HG02678 (cell line): ENCODE measurements at regions not wholly inside any gene's neighbourhood (a gene's known extent, or its start where the extent isn't known, plus 50 kb on each side); places are given as distances from the start of the nearest gene placed in this dataset.

Source experiments
- ATAC-seq: cut with Tn5 transposase; IDR thresholded peaks from one replicate; pipeline ENCODE4 v1.9.1; 2021; ENCODE audit warnings: mild to moderate bottlenecking, moderate library complexity; ENCODE audit not compliant: unreplicated experiment

- ATAC-seq: no peak
Measured at GRCh38 chr1:67582625-67583461, 102.2 kb upstream of the GADD45A start.

GRCh38 chr1:67583462-67583950, 101.5 kb upstream of the GADD45A start:
- no peak for ATAC-seq

- ATAC-seq: no peak
Measured at GRCh38 chr1:67584938-67585337, 100.1 kb upstream of the GADD45A start.

- ATAC-seq: no peak
Measured at GRCh38 chr1:67586596-67586995, 98.4 kb upstream of the GADD45A start.

- ATAC-seq: no peak
Measured at GRCh38 chr1:67588178-67588855, 96.7 kb upstream of the GADD45A start.

GRCh38 chr1:67589519-67590233, 95.3 kb upstream of the GADD45A start:
- no peak for ATAC-seq

GRCh38 chr1:67590329-67590728, 94.7 kb upstream of the GADD45A start:
- no peak for ATAC-seq

GRCh38 chr1:67594764-67595163, 90.2 kb upstream of the GADD45A start:
- no peak for ATAC-seq

- ATAC-seq: no peak
Measured at GRCh38 chr1:67596674-67597073, 88.3 kb upstream of the GADD45A start.

GRCh38 chr1:67597336-67597735, 87.7 kb upstream of the GADD45A start:
- ATAC-seq: no peak

- no peak for ATAC-seq
Measured at GRCh38 chr1:67599085-67599484, 85.9 kb upstream of the GADD45A start.

- ATAC-seq: no peak
Measured at GRCh38 chr1:67601539-67601938, 83.5 kb upstream of the GADD45A start.

GRCh38 chr1:67601955-67602354, 83.0 kb upstream of the GADD45A start:
- ATAC-seq: no peak

GRCh38 chr1:67604778-67605177, 80.2 kb upstream of the GADD45A start:
- no peak for ATAC-seq

GRCh38 chr1:67605209-67605780, 79.7 kb upstream of the GADD45A start:
- ATAC-seq: no peak

GRCh38 chr1:67607286-67607685, 77.7 kb upstream of the GADD45A start:
- ATAC-seq: no peak

GRCh38 chr1:67607699-67608098, 77.3 kb upstream of the GADD45A start:
- ATAC-seq: no peak

- no peak for ATAC-seq
Measured at GRCh38 chr1:67608661-67609576, 76.1 kb upstream of the GADD45A start.

GRCh38 chr1:67609577-67610341, 75.2 kb upstream of the GADD45A start:
- peak; percentile 53 for ATAC-seq
